RWPE1 (cell line): ENCODE measurements at regions not wholly inside any gene's neighbourhood (a gene's known extent, or its start where the extent isn't known, plus 50 kb on each side); places are given as distances from the start of the nearest gene placed in this dataset.

Source experiments
- CTCF ChIA-PET: fragments of 350-600 bp; sonication (Branson Sonifier 250); formaldehyde crosslinking; extraction: SDS; loops from one replicate; lab custom pipeline; 2021; lab: Yijun Ruan, JAX
- POLR2A ChIA-PET: fragments of 400-600 bp; formaldehyde crosslinking; extraction: SDS; loops from one replicate; lab custom pipeline; 2020; ENCODE audit warnings: antibody characterized with exemption; ENCODE audit not compliant: low non-redundant PET; lab: Yijun Ruan, JAX
- DNase-seq: peaks from one replicate; pipeline ENCODE4 v3.0.0; 2012; ENCODE audit warnings: low spot score
- H3K27ac ChIP-seq: fragments of 450-650 bp; 2 replicates; pipeline ENCODE4 v1.5.1; 2017
- TF ChIP-seq, protein P1 (sequence below): fragments of 450-650 bp; conservative IDR thresholded peaks from 2 replicates; pipeline ENCODE4 v1.5.1; 2017; ENCODE audit warnings: low read depth, mild to moderate bottlenecking

DNA sequence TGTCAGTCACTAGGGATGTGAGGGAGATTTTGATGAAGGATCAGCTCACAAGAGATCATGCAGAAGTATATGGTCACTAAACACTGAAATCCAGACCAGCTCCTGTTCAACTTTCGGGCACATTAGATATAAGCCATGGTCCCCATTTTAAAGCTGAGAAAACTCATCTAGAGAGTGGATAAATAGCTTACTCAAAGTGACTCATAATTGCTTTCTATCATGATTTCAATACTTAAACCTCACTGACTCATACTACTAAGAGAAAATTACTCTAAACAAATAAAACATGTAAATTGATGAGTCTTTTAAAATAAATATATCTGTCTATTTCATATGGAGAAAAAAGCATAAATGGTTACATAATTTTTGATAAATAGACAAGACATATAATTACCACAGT lies 567.7 kb downstream of the TLR4 start:
- H3K27ac ChIP-seq, result no peak overlapping the region
- ChIA-PET POLR2A (no interaction called here), CTCF (interaction anchor here (0.7 to 1.0 kb wide), 2 partner anchors 9 to 786 kb away, joined by 3 to 5 read pairs; no protein-coding TSS in a partner anchor)
- peak; percentile 20 for DNase-seq
- TF ChIP-seq, protein P1, sequence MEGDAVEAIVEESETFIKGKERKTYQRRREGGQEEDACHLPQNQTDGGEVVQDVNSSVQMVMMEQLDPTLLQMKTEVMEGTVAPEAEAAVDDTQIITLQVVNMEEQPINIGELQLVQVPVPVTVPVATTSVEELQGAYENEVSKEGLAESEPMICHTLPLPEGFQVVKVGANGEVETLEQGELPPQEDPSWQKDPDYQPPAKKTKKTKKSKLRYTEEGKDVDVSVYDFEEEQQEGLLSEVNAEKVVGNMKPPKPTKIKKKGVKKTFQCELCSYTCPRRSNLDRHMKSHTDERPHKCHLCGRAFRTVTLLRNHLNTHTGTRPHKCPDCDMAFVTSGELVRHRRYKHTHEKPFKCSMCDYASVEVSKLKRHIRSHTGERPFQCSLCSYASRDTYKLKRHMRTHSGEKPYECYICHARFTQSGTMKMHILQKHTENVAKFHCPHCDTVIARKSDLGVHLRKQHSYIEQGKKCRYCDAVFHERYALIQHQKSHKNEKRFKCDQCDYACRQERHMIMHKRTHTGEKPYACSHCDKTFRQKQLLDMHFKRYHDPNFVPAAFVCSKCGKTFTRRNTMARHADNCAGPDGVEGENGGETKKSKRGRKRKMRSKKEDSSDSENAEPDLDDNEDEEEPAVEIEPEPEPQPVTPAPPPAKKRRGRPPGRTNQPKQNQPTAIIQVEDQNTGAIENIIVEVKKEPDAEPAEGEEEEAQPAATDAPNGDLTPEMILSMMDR, result no peak

DNA sequence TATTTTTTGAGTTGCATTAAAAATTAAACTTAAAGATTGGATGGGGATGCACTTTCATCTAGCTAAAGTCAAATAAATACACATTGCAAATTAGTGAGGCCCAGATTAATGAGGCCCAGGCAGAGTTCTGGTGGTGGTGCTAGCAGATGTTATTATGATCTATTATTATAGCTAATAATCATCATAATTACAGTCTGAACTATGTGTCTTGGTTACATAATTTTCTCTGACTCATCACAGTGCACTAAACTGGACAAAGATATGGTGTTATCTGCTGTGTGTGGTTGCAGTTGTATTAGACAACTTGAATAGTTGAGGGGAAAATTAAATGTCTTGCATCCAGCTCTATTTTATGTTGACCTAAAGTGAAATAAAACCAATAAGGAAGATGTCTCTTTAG lies 568.8 kb downstream of the TLR4 start:
- no peak for DNase-seq
- ChIA-PET POLR2A (no interaction called here), CTCF (no interaction called here)
- H3K27ac ChIP-seq, result no peak overlapping the region
- TF ChIP-seq, protein P1, result no peak

DNA sequence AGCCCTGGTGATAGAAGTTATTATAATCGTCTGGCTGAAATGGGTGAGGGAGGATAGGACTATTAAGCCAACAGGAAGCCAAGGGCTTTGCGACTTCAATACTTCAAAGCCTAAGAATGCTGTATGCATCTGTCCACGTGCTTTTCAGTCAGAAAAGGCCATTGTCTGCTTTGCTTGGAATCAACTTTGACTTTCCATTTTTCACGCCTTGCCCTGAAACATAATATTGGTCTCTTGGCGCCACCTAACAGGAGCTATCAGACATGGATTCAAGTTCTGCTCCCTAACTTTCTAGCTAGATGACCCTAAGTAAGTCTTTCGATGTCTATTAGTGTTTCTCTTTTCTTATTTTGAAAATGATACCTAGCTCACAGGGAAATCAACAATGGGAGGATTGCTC lies 572.6 kb downstream of the TLR4 start:
- DNase-seq, result no peak
- POLR2A ChIA-PET, result no interaction called here
- H3K27ac ChIP-seq, result no peak overlapping the region
- CTCF ChIA-PET, result no interaction called here
- TF ChIP-seq, protein P1, result no peak

DNA sequence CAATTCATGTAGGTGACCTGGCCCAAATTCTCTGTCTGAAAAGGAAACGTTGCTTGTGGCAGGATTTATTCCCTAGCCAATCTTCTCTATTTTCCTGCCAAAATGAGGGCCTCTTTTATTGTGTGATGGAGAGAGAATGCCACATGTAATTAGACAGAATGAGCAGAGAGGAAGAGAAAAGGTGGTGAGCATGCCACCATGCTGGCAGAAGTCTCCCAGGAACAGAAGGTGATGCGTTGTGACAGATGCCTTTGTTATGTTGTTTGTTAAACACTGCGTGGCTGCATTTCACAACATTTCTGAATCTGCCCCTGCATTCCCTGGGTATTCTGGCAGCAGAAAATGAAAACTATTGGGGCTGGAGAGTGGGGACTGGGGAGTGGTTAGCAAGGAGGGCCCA lies 577.6 kb downstream of the TLR4 start:
- TF ChIP-seq, protein P1, result no peak
- H3K27ac ChIP-seq, result no peak overlapping the region
- POLR2A ChIA-PET, result no interaction called here
- no peak for DNase-seq
- CTCF ChIA-PET, result interaction anchor here (1.7 kb wide), 1 partner anchor 10 kb away, joined by 5 read pairs; no protein-coding TSS in a partner anchor

DNA sequence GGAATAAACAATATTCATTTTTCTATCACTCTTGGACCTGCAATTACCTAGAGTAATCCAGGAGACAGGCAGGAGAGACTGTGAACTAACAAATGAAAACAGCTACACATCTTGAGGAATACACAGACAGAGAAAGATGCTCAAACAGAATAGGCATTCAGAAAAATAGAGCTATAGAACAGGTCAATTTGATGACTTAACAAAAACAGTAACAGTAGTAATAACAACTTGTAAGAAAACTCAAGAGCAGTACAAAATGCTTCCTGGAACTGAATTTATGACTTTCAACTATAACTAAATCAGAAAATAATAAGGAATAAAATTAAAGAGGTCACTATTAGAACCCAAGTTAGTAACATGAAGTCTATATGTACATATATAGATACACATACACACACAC lies 579.3 kb downstream of the TLR4 start:
- no peak overlapping the region for H3K27ac ChIP-seq
- no peak for DNase-seq
- ChIA-PET POLR2A (no interaction called here), CTCF (interaction anchor here (0.7 kb wide), 1 partner anchor 12 kb away, joined by 3 read pairs; no protein-coding TSS in a partner anchor)
- TF ChIP-seq, protein P1, result no peak

DNA sequence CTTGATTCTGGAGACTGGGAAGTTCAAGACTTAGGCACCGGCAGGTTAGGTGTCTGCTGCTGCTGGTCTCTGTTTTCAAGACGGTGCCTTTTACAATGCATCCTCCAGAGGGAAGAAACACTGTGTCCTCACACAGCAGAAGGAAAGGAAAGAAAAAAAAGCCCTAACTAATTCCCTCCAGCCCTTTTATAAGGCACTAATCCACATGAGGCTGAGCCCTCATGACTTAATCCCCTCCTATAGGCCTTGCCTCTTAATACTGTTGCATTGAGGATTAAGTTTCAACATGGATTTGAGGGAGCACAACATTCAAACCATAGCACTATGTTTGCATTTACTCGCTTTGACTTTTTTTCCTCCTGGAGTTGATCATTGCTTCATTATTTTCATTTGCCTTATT lies 585.9 kb downstream of the TLR4 start:
- ChIA-PET CTCF (interaction anchor here (0.8 kb wide), 1 partner anchor 72 kb away, joined by 3 read pairs; no protein-coding TSS in a partner anchor), POLR2A (no interaction called here)
- H3K27ac ChIP-seq, result no peak overlapping the region
- TF ChIP-seq, protein P1, result no peak
- no peak for DNase-seq
